HEK293 (cell line): ENCODE measurements at regions not wholly inside any gene's neighbourhood (a gene's known extent, or its start where the extent isn't known, plus 50 kb on each side); places are given as distances from the start of the nearest gene placed in this dataset.

Source experiments
- ATF2 ChIP-seq: fragments of 450-650 bp; formaldehyde crosslinking; IDR thresholded peaks from 2 replicates; pipeline ENCODE4 v1.5.1; 2016; ENCODE audit warnings: missing biosample characterization, missing genetic modification characterization, low read depth
- CTCF ChIP-seq: fragments of 450-650 bp; formaldehyde crosslinking; IDR thresholded peaks from 2 replicates; pipeline ENCODE4 v1.5.1; 2016; ENCODE audit warnings: missing biosample characterization, missing genetic modification characterization
- KLF1 ChIP-seq: fragments of 450-650 bp; formaldehyde crosslinking; IDR thresholded peaks from 2 replicates; pipeline ENCODE4 v1.5.1; 2016; ENCODE audit warnings: missing biosample characterization, missing genetic modification characterization
- PBX3 ChIP-seq: sonication (generic); formaldehyde crosslinking; IDR thresholded peaks from 2 replicates; pipeline ENCODE4 v1.8.1; 2022; ENCODE audit warnings: mild to moderate bottlenecking, moderate library complexity, missing genetic modification reagents
- REST ChIP-seq: fragments of 450-650 bp; formaldehyde crosslinking; IDR thresholded peaks from 2 replicates; pipeline ENCODE4 v1.5.1; 2016; ENCODE audit warnings: missing biosample characterization, missing genetic modification characterization
- TCF7L2 ChIP-seq: IDR thresholded peaks from 2 replicates; pipeline ENCODE4 v1.6.1; 2011; ENCODE audit warnings: low read depth, mild to moderate bottlenecking, inconsistent platforms, low read length, moderate library complexity, borderline replicate concordance
- YY1 ChIP-seq: fragments of 450-650 bp; formaldehyde crosslinking; IDR thresholded peaks from 2 replicates; pipeline ENCODE4 v1.5.1; 2018; ENCODE audit warnings: missing biosample characterization, missing genetic modification characterization
- ZNF23 ChIP-seq: fragments of 450-650 bp; formaldehyde crosslinking; IDR thresholded peaks from 2 replicates; pipeline ENCODE4 v1.5.1; 2016; ENCODE audit warnings: missing biosample characterization, missing genetic modification characterization, borderline replicate concordance
- ZNF302 ChIP-seq: fragments of 450-650 bp; formaldehyde crosslinking; IDR thresholded peaks from 2 replicates; pipeline ENCODE4 v1.5.1; 2016; ENCODE audit warnings: missing biosample characterization, missing genetic modification characterization, low read depth
- ZNF433 ChIP-seq: fragments of 450-650 bp; formaldehyde crosslinking; IDR thresholded peaks from 2 replicates; pipeline ENCODE4 v1.5.1; 2016; ENCODE audit warnings: missing biosample characterization, missing genetic modification characterization, low read depth
- ZNF660 ChIP-seq: fragments of 450-650 bp; IDR thresholded peaks from 2 replicates; pipeline ENCODE4 v1.5.1; 2018; ENCODE audit warnings: missing biosample characterization, mild to moderate bottlenecking, missing genetic modification characterization
- ZSCAN16 ChIP-seq: fragments of 450-650 bp; formaldehyde crosslinking; IDR thresholded peaks from 2 replicates; pipeline ENCODE4 v1.5.1; 2016; ENCODE audit warnings: missing biosample characterization, missing genetic modification characterization

GRCh38 chr3:178440043-178440442, 96.2 kb upstream of the KCNMB2 start:
- TF ChIP-seq CTCF (tag by site-specific recombination) (no peak), ZNF23 (no peak), REST (tag by site-specific recombination) (no peak), ZNF433 (tag by site-specific recombination) (no peak), ZNF660 (tag by site-specific recombination) (no peak), ZSCAN16 (no peak), ATF2 (no peak), KLF1 (tag by site-specific recombination) (no peak), YY1 (tag by site-specific recombination) (no peak), PBX3 (CRISPR knock-in tag) (no peak), TCF7L2 (no peak), ZNF302 (tag by site-specific recombination) (no peak)
